ENCODE measurements at regions not wholly inside any gene's neighbourhood (a gene's known extent, or its start where the extent isn't known, plus 50 kb on each side); places are given as distances from the start of the nearest gene placed in this dataset.

GRCh38 chr18:11388755-11389680 lies 220.4 kb upstream of the SLC35G4 start:
- TF ChIP-seq ZBTB26 (tag by site-specific recombination; optimal IDR thresholded peaks at IDR 0.05) (no peak), ZNF223 (tag by site-specific recombination; IDR thresholded peaks at IDR 0.05) (no peak), ZNF114 (tag by site-specific recombination; IDR thresholded peaks at IDR 0.05) (no peak), ZNF830 (tag by site-specific recombination; IDR thresholded peaks at IDR 0.05; ENCODE audit: low read depth) (no peak), HOXA7 (CRISPR knock-in tag; IDR thresholded peaks at IDR 0.05; ENCODE audit: borderline replicate concordance) (no peak), ZNF776 (tag by site-specific recombination; IDR thresholded peaks at IDR 0.05; ENCODE audit: borderline replicate concordance) (no peak), ZNF350 (tag by site-specific recombination; IDR thresholded peaks at IDR 0.05) (no peak), ZNF449 (tag by site-specific recombination; IDR thresholded peaks at IDR 0.05) (no peak), CTCF (tag by site-specific recombination; IDR thresholded peaks at IDR 0.05) (no peak)
